GM12801 (cell line): ENCODE measurements at regions not wholly inside any gene's neighbourhood (a gene's known extent, or its start where the extent isn't known, plus 50 kb on each side); places are given as distances from the start of the nearest gene placed in this dataset.

Experiments used
- CTCF ChIP-seq: IDR thresholded peaks from one replicate; pipeline ENCODE4 v1.5.1; 2011; ENCODE audit warnings: control low read depth; ENCODE audit not compliant: insufficient read length; ENCODE audit errors: extremely low read depth

- TF ChIP-seq CTCF = no peak
These were observed 166.3 kb upstream of the KIF2A start for GRCh38 chr5:62139741-62140140.

GRCh38 chr5:62142351-62142750 lies 163.7 kb upstream of the KIF2A start:
- TF ChIP-seq CTCF = no peak

- no peak for TF ChIP-seq CTCF
These were observed 162.5 kb upstream of the KIF2A start for GRCh38 chr5:62143268-62144229.

GRCh38 chr5:62144401-62145022 lies 161.5 kb upstream of the KIF2A start:
- TF ChIP-seq CTCF = no peak

- no peak for TF ChIP-seq CTCF
These were observed 156.1 kb upstream of the KIF2A start for GRCh38 chr5:62149879-62150278.

GRCh38 chr5:62152394-62153087 lies 153.5 kb upstream of the KIF2A start:
- TF ChIP-seq CTCF = no peak

- no peak for TF ChIP-seq CTCF
These were observed 151.2 kb upstream of the KIF2A start for GRCh38 chr5:62154758-62155157.
